ENCODE measurements at regions not wholly inside any gene's neighbourhood (a gene's known extent, or its start where the extent isn't known, plus 50 kb on each side); places are given as distances from the start of the nearest gene placed in this dataset.

GRCh38 chr12:87756721-87757120 lies 272.5 kb downstream of the C12orf50 start:
- peaks cover 3% of the 10 kb centered on the region for H3K9me3 Mint-ChIP-seq
- no peaks in the 10 kb centered on the region for H3K4me1 Mint-ChIP-seq (ENCODE audit: low read depth)

GRCh38 chr12:87756111-87756510 lies 273.1 kb downstream of the C12orf50 start:
- Mint-ChIP-seq H3K27me3 (no peaks in the 10 kb centered on the region), H3K36me3 (ENCODE audit: low read depth) (no peaks in the 10 kb centered on the region), H3K9me3 (peaks cover 3% of the 10 kb centered on the region), H3K27ac (no peak overlapping the region), H3K4me3 (no peak overlapping the region), H3K4me1 (ENCODE audit: low read depth) (no peaks in the 10 kb centered on the region)
- DNase-seq (no peak), ATAC-seq (ENCODE audit: poor library complexity) (no peak)
- Histone ChIP-seq H3K36me3 (ENCODE audit: insufficient read depth, low read length) (no peaks in the 10 kb centered on the region), H3K4me3 (ENCODE audit: low read length) (no peak overlapping the region), H3K4me1 (ENCODE audit: insufficient read depth, low read length) (no peaks in the 10 kb centered on the region), H3K9me3 (ENCODE audit: control insufficient read depth in 1 of 2, insufficient read depth in 1 of 2, low read length in 2 of 2) (peaks cover 0 to 5% of the 10 kb centered on the region in 2 experiments), H3K27me3 (ENCODE audit: control insufficient read depth in 1 of 2, insufficient read depth in 2 of 2, low read length in 2 of 2) (no peaks in the 10 kb centered on the region), H3K27ac (ENCODE audit: low read depth in 1 of 2, low read length in 2 of 2) (no peak overlapping the region)
- POLR2A ChIA-PET = no interaction called here
- CTCF ChIA-PET = no interaction called here
- TF ChIP-seq CTCF (IDR thresholded peaks at IDR 0.05) = no peak
- intact Hi-C loops (cut with DNase I, micrococcal nuclease) = no loop called here

More at GRCh38 chr12:87756721-87757120, 272.5 kb downstream of the C12orf50 start:
- no peaks in the 10 kb centered on the region for H3K36me3 ChIP-seq (ENCODE audit: insufficient read depth, low read length)
- DNase-seq (no peak), ATAC-seq (ENCODE audit: poor library complexity) (no peak)
- POLR2A ChIA-PET = no interaction called here
- H3K4me1 ChIP-seq (ENCODE audit: insufficient read depth, low read length) = no peaks in the 10 kb centered on the region
- no peak for TF ChIP-seq CTCF (IDR thresholded peaks at IDR 0.05)
- Mint-ChIP-seq H3K36me3 (ENCODE audit: low read depth) (no peaks in the 10 kb centered on the region), H3K27me3 (no peaks in the 10 kb centered on the region), H3K4me3 (no peak overlapping the region), H3K27ac (no peak overlapping the region)
- intact Hi-C loops (cut with DNase I, micrococcal nuclease) = no loop called here
- CTCF ChIA-PET = no interaction called here
- H3K4me3 ChIP-seq (ENCODE audit: low read length) = no peak overlapping the region
- peaks cover 0 to 5% of the 10 kb centered on the region in 2 experiments for H3K9me3 ChIP-seq (ENCODE audit: control insufficient read depth in 1 of 2, insufficient read depth in 1 of 2, low read length in 2 of 2)
- H3K27ac ChIP-seq (ENCODE audit: low read depth in 1 of 2, low read length in 2 of 2) = no peak overlapping the region
- no peaks in the 10 kb centered on the region for H3K27me3 ChIP-seq (ENCODE audit: control insufficient read depth in 1 of 2, insufficient read depth in 2 of 2, low read length in 2 of 2)

- Mint-ChIP-seq H3K9me3 (peaks cover 6% of the 10 kb centered on the region), H3K4me3 (no peak overlapping the region), H3K27ac (no peak overlapping the region), H3K36me3 (ENCODE audit: low read depth) (no peaks in the 10 kb centered on the region), H3K4me1 (ENCODE audit: low read depth) (no peaks in the 10 kb centered on the region), H3K27me3 (no peaks in the 10 kb centered on the region)
- TF ChIP-seq CTCF (IDR thresholded peaks at IDR 0.05) = no peak
- Histone ChIP-seq H3K4me3 (ENCODE audit: low read length) (no peak overlapping the region), H3K27ac (ENCODE audit: low read depth in 1 of 2, low read length in 2 of 2) (no peak overlapping the region), H3K9me3 (ENCODE audit: control insufficient read depth in 1 of 2, insufficient read depth in 1 of 2, low read length in 2 of 2) (no peaks in the 10 kb centered on the region), H3K27me3 (ENCODE audit: control insufficient read depth in 1 of 2, insufficient read depth in 2 of 2, low read length in 2 of 2) (no peaks in the 10 kb centered on the region), H3K36me3 (ENCODE audit: insufficient read depth, low read length) (no peaks in the 10 kb centered on the region), H3K4me1 (ENCODE audit: insufficient read depth, low read length) (no peaks in the 10 kb centered on the region)
- DNase-seq = no peak
- ChIA-PET CTCF (no interaction called here), POLR2A (no interaction called here)
- no peak for ATAC-seq (ENCODE audit: poor library complexity)
- intact Hi-C loops (cut with DNase I, micrococcal nuclease) = no loop called here
Observed at GRCh38 chr12:87728931-87729593, 300.1 kb downstream of the C12orf50 start.

Measured in CD4-positive, alpha-beta T cell (primary cell).